Activated T-cell treated with anti-CD3 and anti-CD28 coated beads, Interleukin-2, amount 50 U/mL, for 4 hours (primary cell): ENCODE measurements at regions not wholly inside any gene's neighbourhood (a gene's known extent, or its start where the extent isn't known, plus 50 kb on each side); places are given as distances from the start of the nearest gene placed in this dataset.

ENCODE experiments used
- ATAC-seq, 2 donors: fragments of 200-7000 bp; cut with Tn5 transposase; one replicate each; pipeline ENCODE4 v1.10.0; 2021
- DNase-seq: peaks from one replicate; pipeline ENCODE4 v3.0.0-alpha.2; 2020
- H3K27me3 Mint-ChIP-seq: one replicate; pipeline ENCODE4 v1.8.0; 2021; ENCODE audit warnings: low read depth, mixed read lengths
- H3K36me3 Mint-ChIP-seq: one replicate; pipeline ENCODE4 v1.8.0; 2022; ENCODE audit warnings: mixed read lengths; ENCODE audit not compliant: insufficient read depth
- H3K4me1 Mint-ChIP-seq: one replicate; pipeline ENCODE4 v1.8.0; 2021; ENCODE audit warnings: low read depth, mixed read lengths
- H3K4me3 Mint-ChIP-seq: one replicate; pipeline ENCODE4 v1.8.0; 2021; ENCODE audit warnings: mild to moderate bottlenecking, moderate library complexity, mixed read lengths
- H3K9me3 Mint-ChIP-seq: one replicate; pipeline ENCODE4 v1.8.0; 2021; ENCODE audit warnings: mixed read lengths

DNA sequence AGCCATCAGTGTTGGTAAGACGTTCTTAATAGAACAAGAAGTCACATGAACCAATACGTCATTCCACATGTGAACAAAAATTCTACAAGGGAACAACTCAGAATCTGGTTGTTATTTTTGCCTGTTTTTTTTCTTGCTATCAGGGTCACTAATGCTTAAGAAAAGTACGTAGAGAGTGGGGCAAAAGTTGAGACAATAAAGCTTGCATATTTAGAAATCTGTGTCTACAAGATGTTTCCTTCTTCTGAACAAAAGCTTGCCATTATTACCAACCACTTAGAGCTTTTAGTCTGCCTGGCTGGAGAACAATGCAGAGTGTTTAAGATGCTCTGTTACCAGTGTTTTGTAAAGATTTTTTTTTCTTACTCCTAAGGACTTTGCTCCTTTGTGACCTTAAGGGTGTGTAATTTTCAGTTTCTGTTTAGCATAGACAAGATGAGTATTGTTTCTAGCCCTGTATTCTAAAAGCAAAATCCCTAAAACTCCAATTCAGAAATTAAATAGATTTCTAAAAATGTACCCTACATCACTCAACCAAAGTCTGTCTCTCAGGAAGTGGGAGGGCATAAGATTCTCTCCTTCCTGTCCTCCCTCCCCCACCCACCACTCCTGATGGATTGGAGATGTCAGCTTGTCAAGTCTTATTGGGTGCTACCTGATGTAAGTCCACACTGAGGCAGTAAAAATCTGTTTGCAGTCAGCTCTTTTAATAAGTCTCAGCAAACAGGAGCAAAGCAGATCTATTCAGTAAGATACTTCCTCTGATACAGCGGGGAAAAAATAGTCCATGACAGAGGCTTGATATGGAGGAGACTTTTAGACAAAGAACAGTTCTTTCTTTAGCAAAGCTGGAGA, 267.6 kb downstream of the GRIN2B start:
- Mint-ChIP-seq H3K9me3 (no peaks in the 10 kb centered on the region), H3K4me1 (no peaks in the 10 kb centered on the region), H3K4me3 (no peak overlapping the region), H3K27me3 (peaks cover 2% of the 10 kb centered on the region), H3K36me3 (no peaks in the 10 kb centered on the region)
- no peak for DNase-seq
- ATAC-seq, result no peak

DNA sequence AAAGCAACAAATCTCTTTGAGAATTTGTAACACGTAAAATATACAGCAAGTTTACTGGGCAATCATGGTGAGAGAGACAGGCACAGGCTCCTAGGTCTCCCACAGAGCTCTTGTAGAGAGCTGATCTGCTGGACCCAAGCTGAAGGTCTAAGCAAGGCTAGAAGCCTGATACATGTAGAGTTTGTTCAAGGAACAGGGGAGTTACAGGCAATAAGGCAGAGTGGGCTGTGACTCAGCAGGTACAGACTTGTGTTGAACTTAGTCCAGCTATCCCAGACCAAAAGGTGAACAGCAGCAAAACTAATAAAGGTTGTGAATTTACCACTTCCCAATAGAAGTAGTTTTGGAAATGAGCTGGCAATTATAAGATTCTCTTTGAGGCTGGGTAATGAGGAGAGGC, 273.6 kb downstream of the GRIN2B start:
- H3K9me3 Mint-ChIP-seq, result peaks cover 5% of the 10 kb centered on the region
- H3K4me3 Mint-ChIP-seq, result no peak overlapping the region
- no peaks in the 10 kb centered on the region for H3K36me3 Mint-ChIP-seq
- peaks cover 6% of the 10 kb centered on the region for H3K27me3 Mint-ChIP-seq
- no peaks in the 10 kb centered on the region for H3K4me1 Mint-ChIP-seq
- DNase-seq (no peak), ATAC-seq (no peak)

GRCh38 chr12:13702381-13702780, 279.0 kb downstream of the GRIN2B start:
- no peak for ATAC-seq
- no peak for DNase-seq
- H3K9me3 Mint-ChIP-seq, result peaks cover 5% of the 10 kb centered on the region
- H3K36me3 Mint-ChIP-seq, result no peaks in the 10 kb centered on the region
- no peaks in the 10 kb centered on the region for H3K4me1 Mint-ChIP-seq
- H3K27me3 Mint-ChIP-seq, result peaks cover 5% of the 10 kb centered on the region
- H3K4me3 Mint-ChIP-seq, result no peak overlapping the region

DNA sequence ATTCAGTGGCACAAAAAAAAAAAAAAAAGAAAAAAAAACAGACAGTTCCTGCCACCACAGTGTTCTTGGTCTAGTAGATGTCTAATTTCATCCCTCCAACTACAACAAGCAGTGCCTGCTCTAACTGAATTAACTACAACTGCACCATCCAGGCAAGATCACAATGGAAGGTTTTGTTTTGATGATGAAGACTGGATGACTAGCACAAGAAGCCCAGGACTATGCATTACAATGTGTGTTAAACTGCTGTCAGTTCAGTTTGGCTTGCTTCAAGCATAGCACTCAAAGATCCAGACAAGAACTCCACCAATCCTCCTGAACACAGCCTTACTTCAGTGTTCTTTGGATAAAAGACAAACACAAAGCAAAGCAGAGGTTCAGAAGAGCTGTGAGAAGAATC, 279.9 kb downstream of the GRIN2B start:
- DNase-seq, result no peak
- peaks cover 5% of the 10 kb centered on the region for H3K9me3 Mint-ChIP-seq
- H3K4me1 Mint-ChIP-seq, result no peaks in the 10 kb centered on the region
- H3K36me3 Mint-ChIP-seq, result no peaks in the 10 kb centered on the region
- no peak overlapping the region for H3K4me3 Mint-ChIP-seq
- ATAC-seq, result no peak
- peaks cover 7% of the 10 kb centered on the region for H3K27me3 Mint-ChIP-seq

DNA sequence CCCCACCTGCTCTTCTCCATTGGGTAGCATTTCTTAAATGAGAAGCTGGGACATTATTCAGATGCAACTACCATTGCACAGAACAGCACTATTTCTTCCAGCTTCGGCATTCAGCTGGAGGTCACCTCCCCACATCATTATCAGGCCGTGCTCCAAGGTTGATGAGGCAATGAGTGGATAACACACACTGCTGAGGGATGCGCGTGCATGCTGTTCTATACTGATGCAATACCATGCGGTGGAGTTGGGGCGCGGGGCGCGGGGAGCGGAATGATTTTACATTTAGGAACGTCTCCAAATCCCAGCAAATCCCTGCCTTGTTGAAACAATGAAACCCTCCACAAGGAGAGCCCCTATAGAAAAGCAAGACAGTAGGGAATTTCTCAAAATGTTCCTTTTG, 283.4 kb downstream of the GRIN2B start:
- ATAC-seq (no peak), DNase-seq (no peak)
- H3K27me3 Mint-ChIP-seq, result peaks cover 5% of the 10 kb centered on the region
- no peaks in the 10 kb centered on the region for H3K4me1 Mint-ChIP-seq
- H3K36me3 Mint-ChIP-seq, result no peaks in the 10 kb centered on the region
- no peaks in the 10 kb centered on the region for H3K9me3 Mint-ChIP-seq
- H3K4me3 Mint-ChIP-seq, result no peak overlapping the region

DNA sequence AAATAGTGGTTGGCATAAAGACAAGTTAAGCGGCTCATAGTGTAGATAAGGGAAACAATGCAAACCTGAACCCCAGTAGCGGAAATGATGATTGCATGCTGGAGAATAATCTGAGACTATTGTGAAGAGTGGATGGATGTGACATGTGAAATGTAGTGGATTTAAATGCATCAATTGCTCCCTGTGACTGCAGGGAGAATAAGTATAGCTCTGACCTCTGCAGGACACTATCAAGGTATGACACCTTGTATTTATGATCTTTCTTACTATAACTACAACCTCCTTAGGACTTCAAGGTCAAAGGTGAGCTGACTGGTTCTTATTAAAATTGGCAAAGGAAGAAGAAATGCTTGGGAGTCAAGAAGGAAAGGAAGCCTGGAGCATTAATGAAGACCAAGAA, 285.6 kb downstream of the GRIN2B start:
- Mint-ChIP-seq H3K27me3 (peaks cover 5% of the 10 kb centered on the region), H3K4me3 (no peak overlapping the region), H3K4me1 (no peaks in the 10 kb centered on the region), H3K36me3 (no peaks in the 10 kb centered on the region), H3K9me3 (no peaks in the 10 kb centered on the region)
- ATAC-seq, result no peak
- no peak for DNase-seq

DNA sequence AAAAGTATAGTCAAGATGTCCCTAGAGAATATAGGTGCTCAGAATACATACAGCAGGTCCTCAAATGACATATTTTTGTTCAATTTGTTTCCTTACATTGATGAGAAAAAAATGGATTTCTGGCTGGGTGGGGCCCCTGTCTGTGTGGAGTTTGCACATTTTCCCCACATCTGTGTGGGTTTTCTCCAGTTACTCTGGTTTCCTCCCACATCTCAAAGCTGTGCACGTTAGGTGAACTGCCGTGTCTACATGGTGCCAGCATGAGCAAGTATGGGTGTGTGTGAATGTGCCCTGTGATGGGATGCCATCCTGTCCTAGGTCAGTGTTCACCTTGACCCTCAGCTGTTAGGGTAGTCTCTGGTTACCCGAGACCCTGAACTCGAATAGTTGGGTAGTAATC, 289.1 kb downstream of the GRIN2B start:
- ATAC-seq, result no peak
- Mint-ChIP-seq H3K9me3 (peaks cover 3% of the 10 kb centered on the region), H3K36me3 (no peaks in the 10 kb centered on the region), H3K4me3 (no peak overlapping the region), H3K4me1 (no peaks in the 10 kb centered on the region), H3K27me3 (peaks cover 9% of the 10 kb centered on the region)
- no peak for DNase-seq

GRCh38 chr12:13691598-13691997, 289.8 kb downstream of the GRIN2B start:
- no peaks in the 10 kb centered on the region for H3K36me3 Mint-ChIP-seq
- no peak for ATAC-seq
- no peak overlapping the region for H3K4me3 Mint-ChIP-seq
- no peak for DNase-seq
- H3K27me3 Mint-ChIP-seq, result peaks cover 7% of the 10 kb centered on the region
- peaks cover 3% of the 10 kb centered on the region for H3K9me3 Mint-ChIP-seq
- H3K4me1 Mint-ChIP-seq, result no peaks in the 10 kb centered on the region

- peaks cover 5% of the 10 kb centered on the region for H3K27me3 Mint-ChIP-seq
- no peaks in the 10 kb centered on the region for H3K36me3 Mint-ChIP-seq
- no peak overlapping the region for H3K4me3 Mint-ChIP-seq
- ATAC-seq (no peak), DNase-seq (no peak)
- no peaks in the 10 kb centered on the region for H3K4me1 Mint-ChIP-seq
- peaks cover 3% of the 10 kb centered on the region for H3K9me3 Mint-ChIP-seq
Measured at GRCh38 chr12:13687633-13688032, 293.8 kb downstream of the GRIN2B start.

- no peaks in the 10 kb centered on the region for H3K36me3 Mint-ChIP-seq
- ATAC-seq (no peak), DNase-seq (no peak)
- H3K4me1 Mint-ChIP-seq, result no peaks in the 10 kb centered on the region
- no peak overlapping the region for H3K4me3 Mint-ChIP-seq
- peaks cover 3% of the 10 kb centered on the region for H3K9me3 Mint-ChIP-seq
- H3K27me3 Mint-ChIP-seq, result peaks cover 5% of the 10 kb centered on the region
Measured at GRCh38 chr12:13686260-13686659, 295.1 kb downstream of the GRIN2B start.

- Mint-ChIP-seq H3K36me3 (no peaks in the 10 kb centered on the region), H3K4me3 (no peak overlapping the region), H3K4me1 (no peaks in the 10 kb centered on the region), H3K9me3 (no peaks in the 10 kb centered on the region), H3K27me3 (peaks cover 4% of the 10 kb centered on the region)
- ATAC-seq (no peak), DNase-seq (no peak)
Measured at GRCh38 chr12:13680916-13681315, 300.5 kb downstream of the GRIN2B start.

- DNase-seq, result no peak
- Mint-ChIP-seq H3K9me3 (no peaks in the 10 kb centered on the region), H3K4me1 (no peaks in the 10 kb centered on the region), H3K36me3 (no peaks in the 10 kb centered on the region), H3K4me3 (no peak overlapping the region), H3K27me3 (peaks cover 6% of the 10 kb centered on the region)
- ATAC-seq, result no peak
Measured at GRCh38 chr12:13676880-13677279, 304.5 kb downstream of the GRIN2B start.

GRCh38 chr12:13670285-13670866, 311.0 kb downstream of the GRIN2B start:
- H3K36me3 Mint-ChIP-seq, result no peaks in the 10 kb centered on the region
- ATAC-seq (no peak), DNase-seq (no peak)

GRCh38 chr12:13668880-13669279, 312.5 kb downstream of the GRIN2B start:
- H3K27me3 Mint-ChIP-seq, result peaks cover 22% of the 10 kb centered on the region
- ATAC-seq, result no peak
- H3K36me3 Mint-ChIP-seq, result no peaks in the 10 kb centered on the region
- H3K9me3 Mint-ChIP-seq, result no peaks in the 10 kb centered on the region
- no peak overlapping the region for H3K4me3 Mint-ChIP-seq
- no peaks in the 10 kb centered on the region for H3K4me1 Mint-ChIP-seq
- DNase-seq, result no peak

More at GRCh38 chr12:13670285-13670866, 311.0 kb downstream of the GRIN2B start:
- H3K9me3 Mint-ChIP-seq, result no peaks in the 10 kb centered on the region
- H3K27me3 Mint-ChIP-seq, result peaks cover 22% of the 10 kb centered on the region
- no peaks in the 10 kb centered on the region for H3K4me1 Mint-ChIP-seq
- no peak overlapping the region for H3K4me3 Mint-ChIP-seq

DNA sequence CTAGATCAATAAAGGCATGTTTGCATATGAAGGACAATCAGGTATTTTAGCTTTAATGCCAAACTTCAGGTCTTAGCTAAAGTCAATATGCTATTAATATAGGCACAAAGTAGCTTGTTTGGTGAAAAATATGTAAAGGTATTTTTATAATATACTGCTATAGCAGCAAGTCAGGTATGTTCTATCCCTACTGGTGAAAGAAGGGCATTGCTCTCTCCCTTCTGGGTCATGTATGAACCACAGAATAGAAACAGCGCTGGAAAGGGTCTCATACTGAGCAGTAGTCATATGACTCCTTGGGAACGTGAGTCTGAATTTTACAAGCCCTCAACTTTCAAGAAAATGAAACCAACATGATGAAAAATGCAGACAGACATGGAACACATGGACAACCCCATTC, 314.6 kb downstream of the GRIN2B start:
- H3K9me3 Mint-ChIP-seq, result no peaks in the 10 kb centered on the region
- no peaks in the 10 kb centered on the region for H3K4me1 Mint-ChIP-seq
- ATAC-seq (no peak), DNase-seq (no peak)
- H3K4me3 Mint-ChIP-seq, result no peak overlapping the region
- H3K36me3 Mint-ChIP-seq, result no peaks in the 10 kb centered on the region
- peaks cover 22% of the 10 kb centered on the region for H3K27me3 Mint-ChIP-seq
